ENCODE measurements at regions not wholly inside any gene's neighbourhood (a gene's known extent, or its start where the extent isn't known, plus 50 kb on each side); places are given as distances from the start of the nearest gene placed in this dataset.

DNA sequence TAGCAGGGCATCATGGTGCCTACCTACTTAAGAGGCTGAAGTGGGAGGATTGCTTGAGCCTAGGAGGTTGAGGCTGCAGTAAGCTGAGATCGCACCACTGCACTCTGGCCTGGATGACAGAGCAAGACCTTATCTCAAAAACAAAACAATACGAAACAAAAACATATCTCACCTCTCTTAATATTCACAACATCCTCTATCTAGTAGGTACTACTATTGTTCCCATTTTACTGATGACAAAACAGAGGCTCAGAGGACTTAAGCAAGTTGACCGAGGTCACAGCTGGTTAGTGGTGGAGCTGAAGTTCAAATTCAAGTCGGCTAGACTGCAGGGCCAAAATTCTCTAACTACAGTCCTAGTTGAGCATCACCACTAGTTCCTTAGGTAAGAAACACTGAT, 172.3 kb upstream of the EEA1 start:
- peaks cover 4 to 7% of the 10 kb centered on the region in 2 donors for H3K4me1 Mint-ChIP-seq

GRCh38 chr12:93102312-93102711, 173.2 kb upstream of the EEA1 start:
- Mint-ChIP-seq H3K4me3 (no peak overlapping the region), H3K9me3 (no peaks in the 10 kb centered on the region), H3K4me1 (peaks cover 4 to 7% of the 10 kb centered on the region in 2 donors)

More for the DNA sequence above, 172.3 kb upstream of the EEA1 start:
- no peak for DNase-seq
- Mint-ChIP-seq H3K36me3 (no peaks in the 10 kb centered on the region), H3K9me3 (no peaks in the 10 kb centered on the region), H3K27me3 (ENCODE audit: low read depth in 3 of 3) (peaks cover 0 to 3% (median 0%) of the 10 kb centered on the region in 3 donors), H3K27ac (no peak overlapping the region), H3K4me3 (no peak overlapping the region)

DNA sequence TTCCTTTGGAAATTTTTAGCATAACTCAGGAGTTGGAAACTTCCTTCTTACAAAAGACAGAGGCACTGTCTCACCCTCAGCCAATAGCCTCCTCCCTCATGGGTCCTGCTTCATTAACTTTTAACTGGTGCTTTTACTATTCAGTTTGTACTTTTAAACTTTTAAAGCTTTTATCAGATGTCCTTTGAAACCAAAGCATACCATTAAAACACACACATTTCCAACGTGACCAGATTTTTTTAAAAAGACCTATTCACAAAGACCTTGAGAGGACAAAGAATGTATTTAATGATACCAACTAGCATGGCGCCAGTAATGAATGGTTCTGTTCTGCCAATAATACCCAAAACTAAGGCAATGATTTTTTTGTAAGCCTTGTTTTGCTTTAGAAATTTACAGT, 173.6 kb upstream of the EEA1 start:
- H3K27me3 Mint-ChIP-seq (ENCODE audit: low read depth in 3 of 3), result peaks cover 0 to 2% (median 0%) of the 10 kb centered on the region in 3 donors
- no peak overlapping the region for H3K4me3 Mint-ChIP-seq

More at GRCh38 chr12:93102312-93102711, 173.2 kb upstream of the EEA1 start:
- peaks cover 0 to 2% (median 0%) of the 10 kb centered on the region in 3 donors for H3K27me3 Mint-ChIP-seq (ENCODE audit: low read depth in 3 of 3)
- no peak overlapping the region for H3K27ac Mint-ChIP-seq
- H3K36me3 Mint-ChIP-seq, result no peaks in the 10 kb centered on the region
- DNase-seq, result no peak

GRCh38 chr12:93103154-93103553, 174.1 kb upstream of the EEA1 start:
- peaks cover 0 to under 1% (median 0%) of the 10 kb centered on the region in 3 donors for H3K27me3 Mint-ChIP-seq (ENCODE audit: low read depth in 3 of 3)

More for the DNA sequence above, 173.6 kb upstream of the EEA1 start:
- H3K9me3 Mint-ChIP-seq, result no peaks in the 10 kb centered on the region
- no peak overlapping the region for H3K27ac Mint-ChIP-seq
- H3K36me3 Mint-ChIP-seq, result no peaks in the 10 kb centered on the region
- no peak for DNase-seq
- H3K4me1 Mint-ChIP-seq, result peaks cover 4 to 7% of the 10 kb centered on the region in 2 donors

DNA sequence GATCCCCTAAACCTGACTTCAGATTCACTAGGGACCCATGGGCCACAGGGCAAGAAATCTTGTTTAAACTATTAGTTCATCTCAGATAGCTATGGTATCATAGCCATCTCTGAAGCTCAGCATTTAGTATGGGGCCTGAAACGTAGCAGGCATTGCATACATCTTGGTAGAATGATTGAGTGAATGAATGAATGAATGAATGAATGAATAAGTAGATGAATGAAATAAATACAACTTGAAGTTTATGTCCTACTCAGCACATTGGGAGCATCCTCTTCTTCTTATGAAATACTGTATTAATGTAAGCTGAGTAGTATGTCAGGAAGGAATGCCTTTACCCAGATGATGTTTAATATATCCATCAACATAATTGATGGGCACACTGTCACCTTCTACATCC, 175.4 kb upstream of the EEA1 start:
- H3K36me3 Mint-ChIP-seq, result no peaks in the 10 kb centered on the region
- H3K9me3 Mint-ChIP-seq, result no peaks in the 10 kb centered on the region
- DNase-seq, result no peak
- H3K4me3 Mint-ChIP-seq, result no peak overlapping the region
- no peaks in the 10 kb centered on the region for H3K4me1 Mint-ChIP-seq
- H3K27ac Mint-ChIP-seq, result no peak overlapping the region
- no peaks in the 10 kb centered on the region for H3K27me3 Mint-ChIP-seq (ENCODE audit: low read depth in 3 of 3)

More at GRCh38 chr12:93103154-93103553, 174.1 kb upstream of the EEA1 start:
- H3K4me3 Mint-ChIP-seq, result no peak overlapping the region
- no peak for DNase-seq
- no peaks in the 10 kb centered on the region for H3K36me3 Mint-ChIP-seq
- H3K27ac Mint-ChIP-seq, result no peak overlapping the region
- peaks cover 2 to 4% of the 10 kb centered on the region in 2 donors for H3K4me1 Mint-ChIP-seq
- no peaks in the 10 kb centered on the region for H3K9me3 Mint-ChIP-seq

- no peaks in the 10 kb centered on the region for H3K4me1 Mint-ChIP-seq
- H3K27ac Mint-ChIP-seq, result no peak overlapping the region
- no peaks in the 10 kb centered on the region for H3K9me3 Mint-ChIP-seq
- no peak overlapping the region for H3K4me3 Mint-ChIP-seq
- DNase-seq, result no peak
- no peaks in the 10 kb centered on the region for H3K27me3 Mint-ChIP-seq (ENCODE audit: low read depth in 3 of 3)
- H3K36me3 Mint-ChIP-seq, result no peaks in the 10 kb centered on the region
Measured at GRCh38 chr12:93106910-93107309, 177.8 kb upstream of the EEA1 start.

DNA sequence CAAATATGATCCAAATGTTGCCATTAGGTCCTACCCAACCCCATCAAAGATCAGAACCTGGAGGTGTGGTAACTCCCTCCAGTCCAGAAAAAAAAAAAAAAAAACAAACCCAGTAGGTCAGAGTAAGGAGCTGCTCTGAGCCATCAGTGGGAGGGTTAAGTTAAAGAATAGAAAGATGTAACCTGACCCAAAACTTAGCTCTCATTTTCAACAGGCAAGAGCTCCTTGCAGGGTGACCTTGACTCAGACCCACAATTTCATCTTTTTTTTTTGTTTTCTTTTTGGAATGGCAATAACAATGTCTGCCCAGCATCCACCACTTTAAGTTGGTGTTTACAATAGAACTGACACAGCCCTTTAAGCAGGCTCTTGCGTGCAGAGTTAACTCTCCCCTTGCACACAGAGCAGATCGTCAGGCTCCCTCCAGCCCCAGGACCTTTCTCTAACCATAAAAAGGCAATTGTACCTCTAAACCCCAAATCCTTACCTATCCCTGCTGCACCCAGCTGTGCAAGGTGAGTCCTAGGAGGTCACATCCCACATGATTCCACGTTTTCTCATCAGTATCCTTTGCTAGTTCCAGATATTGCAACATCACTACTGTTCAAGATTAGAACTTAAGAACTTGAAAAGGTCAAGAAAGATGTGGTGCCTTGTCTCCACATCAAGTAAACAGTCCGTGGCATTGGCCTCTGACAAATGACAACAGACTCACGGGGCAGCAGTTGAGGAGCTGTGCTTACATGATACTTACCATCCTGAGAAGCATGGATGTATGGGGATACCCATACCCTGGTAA, 178.6 kb upstream of the EEA1 start:
- H3K27me3 Mint-ChIP-seq (ENCODE audit: low read depth in 3 of 3), result no peaks in the 10 kb centered on the region
- H3K27ac Mint-ChIP-seq, result no peak overlapping the region
- no peak overlapping the region for H3K4me3 Mint-ChIP-seq
- no peak for DNase-seq
- H3K36me3 Mint-ChIP-seq, result no peaks in the 10 kb centered on the region
- H3K9me3 Mint-ChIP-seq, result no peaks in the 10 kb centered on the region
- H3K4me1 Mint-ChIP-seq, result no peaks in the 10 kb centered on the region

DNA sequence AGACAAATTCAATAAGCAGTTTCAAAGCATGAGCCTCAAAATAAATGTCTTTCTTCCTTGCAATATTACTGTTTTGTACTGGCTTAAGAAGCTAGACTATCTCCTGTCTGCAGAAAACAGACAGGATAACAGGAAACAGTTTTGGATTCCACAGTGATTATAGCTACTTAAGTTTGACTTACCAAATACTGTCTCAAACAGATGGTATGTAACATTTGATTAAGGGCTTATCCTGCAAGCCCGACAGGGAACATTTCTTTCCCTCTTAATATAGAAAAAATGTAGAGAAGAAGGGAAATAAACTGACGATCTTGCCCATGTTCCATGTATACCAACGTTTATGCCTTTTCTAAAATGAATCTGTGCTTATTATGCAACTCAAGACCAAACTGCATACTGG, 179.9 kb upstream of the EEA1 start:
- Mint-ChIP-seq H3K4me1 (no peaks in the 10 kb centered on the region), H3K9me3 (no peaks in the 10 kb centered on the region), H3K4me3 (no peak overlapping the region), H3K27ac (no peak overlapping the region), H3K36me3 (no peaks in the 10 kb centered on the region), H3K27me3 (ENCODE audit: low read depth in 3 of 3) (peaks cover 0 to 4% (median 0%) of the 10 kb centered on the region in 3 donors)
- DNase-seq, result no peak

GRCh38 chr12:93109551-93110203, 180.6 kb upstream of the EEA1 start:
- Mint-ChIP-seq H3K36me3 (no peaks in the 10 kb centered on the region), H3K4me3 (no peak overlapping the region), H3K4me1 (no peaks in the 10 kb centered on the region), H3K9me3 (no peaks in the 10 kb centered on the region), H3K27me3 (ENCODE audit: low read depth in 3 of 3) (peaks cover 0 to 4% (median 0%) of the 10 kb centered on the region in 3 donors), H3K27ac (no peak overlapping the region)
- no peak for DNase-seq

DNA sequence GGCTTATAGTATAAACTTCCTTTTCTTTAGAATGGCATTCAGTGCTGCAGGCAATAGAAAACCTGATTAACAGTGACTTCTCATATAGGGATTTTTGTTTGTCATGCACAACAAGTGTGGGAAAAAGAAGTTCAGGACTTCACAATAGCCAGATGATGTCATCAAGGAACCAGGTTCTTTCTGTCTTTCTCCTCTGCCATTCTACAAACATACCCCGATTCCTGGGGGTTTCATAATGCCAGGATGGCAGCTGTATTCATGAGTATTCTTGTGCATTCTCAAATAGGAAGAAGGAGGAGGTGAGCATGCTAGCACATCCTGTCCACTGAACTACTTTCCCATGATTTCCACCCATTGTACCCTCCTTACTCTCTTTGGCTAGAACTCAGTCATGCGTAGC, 182.7 kb upstream of the EEA1 start:
- no peak for DNase-seq
- Mint-ChIP-seq H3K27me3 (ENCODE audit: low read depth in 3 of 3) (peaks cover 0 to 4% (median 0%) of the 10 kb centered on the region in 3 donors), H3K4me3 (no peak overlapping the region), H3K36me3 (no peaks in the 10 kb centered on the region), H3K27ac (no peak overlapping the region), H3K9me3 (no peaks in the 10 kb centered on the region), H3K4me1 (no peaks in the 10 kb centered on the region)

DNA sequence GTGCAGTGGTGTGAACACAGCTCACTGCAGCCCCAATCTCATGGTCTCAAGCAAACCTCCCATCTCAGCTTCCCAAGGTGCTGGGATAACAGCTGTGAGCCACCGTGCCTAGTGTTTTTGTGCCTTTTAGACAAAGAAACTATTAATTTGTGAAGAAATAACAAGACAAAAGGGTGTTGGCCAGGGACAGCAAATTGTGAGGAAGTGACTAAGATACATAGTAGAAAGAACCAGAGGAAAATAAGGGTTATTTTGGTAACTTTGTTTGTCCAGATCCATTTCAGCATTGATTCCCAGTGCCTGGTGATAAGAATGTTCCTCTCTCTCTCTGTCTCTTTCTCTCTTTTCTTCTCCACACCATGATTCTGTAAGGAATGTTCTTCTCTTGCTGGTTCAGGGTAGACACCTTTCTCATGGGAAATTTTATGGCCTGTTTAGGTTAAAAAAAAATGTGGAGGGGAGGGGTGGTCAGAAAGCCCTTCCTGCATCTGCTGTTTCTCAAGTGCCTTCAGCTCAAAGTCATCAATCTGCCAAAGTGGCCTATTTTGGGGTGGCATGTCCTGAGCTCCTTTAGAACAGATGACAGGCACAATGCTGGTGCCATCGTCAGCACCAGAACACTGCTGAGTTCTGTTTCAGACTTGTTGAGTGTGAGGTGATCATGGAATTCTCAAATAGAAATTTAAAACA, 184.4 kb upstream of the EEA1 start:
- Mint-ChIP-seq H3K27ac (no peak overlapping the region), H3K4me1 (no peaks in the 10 kb centered on the region), H3K36me3 (no peaks in the 10 kb centered on the region), H3K27me3 (ENCODE audit: low read depth in 3 of 3) (peaks cover 0 to 4% (median 0%) of the 10 kb centered on the region in 3 donors), H3K9me3 (no peaks in the 10 kb centered on the region), H3K4me3 (no peak overlapping the region)
- DNase-seq, result no peak

- H3K27ac Mint-ChIP-seq, result no peak overlapping the region
- no peak overlapping the region for H3K4me3 Mint-ChIP-seq
- H3K9me3 Mint-ChIP-seq, result no peaks in the 10 kb centered on the region
- H3K36me3 Mint-ChIP-seq, result no peaks in the 10 kb centered on the region
- DNase-seq, result no peak
- H3K27me3 Mint-ChIP-seq (ENCODE audit: low read depth in 3 of 3), result peaks cover 0 to 4% (median 2%) of the 10 kb centered on the region in 3 donors
- no peaks in the 10 kb centered on the region for H3K4me1 Mint-ChIP-seq
Measured at GRCh38 chr12:93115198-93115601, 186.1 kb upstream of the EEA1 start.

- no peaks in the 10 kb centered on the region for H3K9me3 Mint-ChIP-seq
- H3K27me3 Mint-ChIP-seq (ENCODE audit: low read depth in 3 of 3), result peaks cover 0 to 4% (median 2%) of the 10 kb centered on the region in 3 donors
- no peak overlapping the region for H3K27ac Mint-ChIP-seq
- no peak overlapping the region for H3K4me3 Mint-ChIP-seq
- H3K4me1 Mint-ChIP-seq, result no peaks in the 10 kb centered on the region
- no peak for DNase-seq
- H3K36me3 Mint-ChIP-seq, result no peaks in the 10 kb centered on the region
Measured at GRCh38 chr12:93115646-93116045, 186.6 kb upstream of the EEA1 start.

GRCh38 chr12:93116632-93117031, 187.5 kb upstream of the EEA1 start:
- Mint-ChIP-seq H3K36me3 (no peaks in the 10 kb centered on the region), H3K27me3 (ENCODE audit: low read depth in 3 of 3) (peaks cover 0 to 6% (median 2%) of the 10 kb centered on the region in 3 donors), H3K4me1 (no peaks in the 10 kb centered on the region), H3K27ac (no peak overlapping the region), H3K9me3 (no peaks in the 10 kb centered on the region), H3K4me3 (no peak overlapping the region)
- no peak for DNase-seq

Data from immature natural killer cell (primary cell).